ENCODE measurements at regions not wholly inside any gene's neighbourhood (a gene's known extent, or its start where the extent isn't known, plus 50 kb on each side); places are given as distances from the start of the nearest gene placed in this dataset.

- TF ChIP-seq YY1 (IDR thresholded peaks at IDR 0.05; ENCODE audit: insufficient read depth, insufficient read length) (no peak), SUZ12 (IDR thresholded peaks at IDR 0.05; ENCODE audit: extremely low read depth, insufficient read depth, insufficient read length) (no peak)
These were observed 58.8 kb upstream of the MOCS1 start for GRCh38 chr6:39992861-39993622.

All from NT2/D1 (cell line).